SK-N-SH (cell line): ENCODE measurements at regions not wholly inside any gene's neighbourhood (a gene's known extent, or its start where the extent isn't known, plus 50 kb on each side); places are given as distances from the start of the nearest gene placed in this dataset.

Experiments
- JUND ChIP-seq: IDR thresholded peaks from 2 replicates; pipeline ENCODE4 v1.4.0; 2012
- NRF1 ChIP-seq: IDR thresholded peaks from 2 replicates; pipeline ENCODE4 v1.6.1; 2012; ENCODE audit warnings: low read depth, mild to moderate bottlenecking, low read length
- RAD21 ChIP-seq: IDR thresholded peaks from 2 replicates; pipeline ENCODE4 v1.6.1; 2012; ENCODE audit warnings: mild to moderate bottlenecking, low read length
- SIN3A ChIP-seq: IDR thresholded peaks from 2 replicates; pipeline ENCODE4 v1.6.1; 2012; ENCODE audit warnings: low read depth, mild to moderate bottlenecking, low read length, moderate library complexity, borderline replicate concordance
- TAF1 ChIP-seq: IDR thresholded peaks from 2 replicates; pipeline ENCODE4 v1.6.1; 2012; ENCODE audit warnings: low read depth, mild to moderate bottlenecking, low read length, moderate library complexity, borderline replicate concordance
- TF ChIP-seq, protein P1 (sequence below): fragments of 200-600 bp; sonication (generic); IDR thresholded peaks from 2 replicates; pipeline ENCODE4 v1.6.1; 2017; ENCODE audit warnings: antibody characterized with exemption, mild to moderate bottlenecking, moderate library complexity
- TF ChIP-seq, protein P2 (sequence below): IDR thresholded peaks from 2 replicates; pipeline ENCODE4; 2012
- TF ChIP-seq, protein P3 (sequence below): fragments of 150-350 bp; IDR thresholded peaks from 2 replicates; pipeline ENCODE4 v1.6.1; 2016; ENCODE audit warnings: mild to moderate bottlenecking, low read depth, low read length

DNA sequence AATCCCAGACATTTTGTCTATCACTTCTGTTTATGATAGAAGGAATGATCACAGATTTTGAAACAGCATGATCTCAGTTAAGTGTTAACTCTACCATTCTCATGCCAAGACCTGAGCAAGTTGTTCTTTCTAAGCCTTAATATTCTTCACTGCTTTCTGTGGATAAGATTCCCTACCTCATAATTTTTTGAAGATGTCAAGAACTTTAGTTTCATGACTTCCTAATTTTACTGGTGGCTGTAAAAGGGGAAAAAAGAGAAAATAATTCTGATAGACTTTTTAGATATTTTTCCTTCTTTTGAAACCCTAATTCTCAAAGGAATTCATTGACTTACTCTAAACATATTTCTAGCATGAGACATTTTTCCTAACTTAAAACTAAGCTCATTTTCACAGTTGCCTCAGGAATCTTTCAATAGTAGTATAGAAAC lies 520.0 kb upstream of the LUZP2 start:
- TF ChIP-seq, protein P1, sequence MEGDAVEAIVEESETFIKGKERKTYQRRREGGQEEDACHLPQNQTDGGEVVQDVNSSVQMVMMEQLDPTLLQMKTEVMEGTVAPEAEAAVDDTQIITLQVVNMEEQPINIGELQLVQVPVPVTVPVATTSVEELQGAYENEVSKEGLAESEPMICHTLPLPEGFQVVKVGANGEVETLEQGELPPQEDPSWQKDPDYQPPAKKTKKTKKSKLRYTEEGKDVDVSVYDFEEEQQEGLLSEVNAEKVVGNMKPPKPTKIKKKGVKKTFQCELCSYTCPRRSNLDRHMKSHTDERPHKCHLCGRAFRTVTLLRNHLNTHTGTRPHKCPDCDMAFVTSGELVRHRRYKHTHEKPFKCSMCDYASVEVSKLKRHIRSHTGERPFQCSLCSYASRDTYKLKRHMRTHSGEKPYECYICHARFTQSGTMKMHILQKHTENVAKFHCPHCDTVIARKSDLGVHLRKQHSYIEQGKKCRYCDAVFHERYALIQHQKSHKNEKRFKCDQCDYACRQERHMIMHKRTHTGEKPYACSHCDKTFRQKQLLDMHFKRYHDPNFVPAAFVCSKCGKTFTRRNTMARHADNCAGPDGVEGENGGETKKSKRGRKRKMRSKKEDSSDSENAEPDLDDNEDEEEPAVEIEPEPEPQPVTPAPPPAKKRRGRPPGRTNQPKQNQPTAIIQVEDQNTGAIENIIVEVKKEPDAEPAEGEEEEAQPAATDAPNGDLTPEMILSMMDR: no peak
- TF ChIP-seq, protein P2, sequence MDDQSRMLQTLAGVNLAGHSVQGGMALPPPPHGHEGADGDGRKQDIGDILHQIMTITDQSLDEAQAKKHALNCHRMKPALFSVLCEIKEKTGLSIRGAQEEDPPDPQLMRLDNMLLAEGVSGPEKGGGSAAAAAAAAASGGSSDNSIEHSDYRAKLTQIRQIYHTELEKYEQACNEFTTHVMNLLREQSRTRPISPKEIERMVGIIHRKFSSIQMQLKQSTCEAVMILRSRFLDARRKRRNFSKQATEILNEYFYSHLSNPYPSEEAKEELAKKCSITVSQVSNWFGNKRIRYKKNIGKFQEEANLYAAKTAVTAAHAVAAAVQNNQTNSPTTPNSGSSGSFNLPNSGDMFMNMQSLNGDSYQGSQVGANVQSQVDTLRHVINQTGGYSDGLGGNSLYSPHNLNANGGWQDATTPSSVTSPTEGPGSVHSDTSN: no peak
- TF ChIP-seq NRF1 (no peak), RAD21 (no peak), SIN3A (no peak), TAF1 (no peak), JUND (no peak)
- TF ChIP-seq, protein P3, sequence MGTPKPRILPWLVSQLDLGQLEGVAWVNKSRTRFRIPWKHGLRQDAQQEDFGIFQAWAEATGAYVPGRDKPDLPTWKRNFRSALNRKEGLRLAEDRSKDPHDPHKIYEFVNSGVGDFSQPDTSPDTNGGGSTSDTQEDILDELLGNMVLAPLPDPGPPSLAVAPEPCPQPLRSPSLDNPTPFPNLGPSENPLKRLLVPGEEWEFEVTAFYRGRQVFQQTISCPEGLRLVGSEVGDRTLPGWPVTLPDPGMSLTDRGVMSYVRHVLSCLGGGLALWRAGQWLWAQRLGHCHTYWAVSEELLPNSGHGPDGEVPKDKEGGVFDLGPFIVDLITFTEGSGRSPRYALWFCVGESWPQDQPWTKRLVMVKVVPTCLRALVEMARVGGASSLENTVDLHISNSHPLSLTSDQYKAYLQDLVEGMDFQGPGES: no peak
